ENCODE measurements at regions not wholly inside any gene's neighbourhood (a gene's known extent, or its start where the extent isn't known, plus 50 kb on each side); places are given as distances from the start of the nearest gene placed in this dataset.

DNA sequence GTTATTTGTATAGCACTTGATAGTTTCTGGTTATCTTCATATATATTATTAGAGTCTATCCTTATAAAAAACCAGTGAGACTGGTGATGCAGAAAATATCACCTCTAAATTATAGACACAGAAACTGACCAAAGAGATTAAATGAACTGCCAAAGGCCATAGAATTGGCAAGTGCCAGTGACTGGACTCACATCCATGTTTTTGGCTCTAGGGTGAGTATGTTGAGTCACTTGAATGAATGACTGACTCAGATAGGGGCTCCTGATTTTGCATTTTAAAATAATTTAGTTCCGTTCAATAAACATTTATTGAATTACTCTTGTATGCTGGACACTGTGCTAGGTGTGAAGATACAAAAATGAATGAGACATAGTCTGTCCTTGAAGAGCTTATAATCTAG, 70.7 kb downstream of the NR2F1 start:
- Histone ChIP-seq H3K23ac (ENCODE audit: low read depth, low read length) (no peak overlapping the region), H4K8ac (ENCODE audit: low read depth in 2 of 2, low read length in 2 of 2) (no peak overlapping the region), H3K9me1 (ENCODE audit: insufficient read depth, low read length) (no peaks in the 10 kb centered on the region), H3K18ac (ENCODE audit: low read depth, low read length) (no peak overlapping the region), H3K36me3 (ENCODE audit: control insufficient read depth, insufficient read depth, low read length) (no peaks in the 10 kb centered on the region), H3K4me2 (ENCODE audit: low read depth, low read length) (no peak overlapping the region), H2AK9ac (replicated peaks; ENCODE audit: low read depth, low read length, poor library complexity) (no peak overlapping the region), H3K4me1 (ENCODE audit: control insufficient read depth, insufficient read depth, low read length) (no peaks in the 10 kb centered on the region), H3K4ac (ENCODE audit: low read depth, low read length) (no peak overlapping the region), H2AK5ac (ENCODE audit: low read depth, low read length) (no peak overlapping the region), H2BK15ac (ENCODE audit: low read depth, low read length) (no peak overlapping the region), H4K5ac (ENCODE audit: low read depth, low read length) (no peak overlapping the region), H4K91ac (ENCODE audit: insufficient read depth, low read depth, low read length) (no peak overlapping the region), H3K4me3 (ENCODE audit: insufficient read depth, low read depth, low read length) (no peak overlapping the region), H3K9ac (ENCODE audit: low read depth, low read length) (no peak overlapping the region), H3K79me1 (ENCODE audit: low read depth in 1 of 2, low read length in 2 of 2) (no peaks in the 10 kb centered on the region), H3K14ac (replicated peaks; ENCODE audit: low read depth, low read length) (no peak overlapping the region), H2BK20ac (ENCODE audit: low read depth, low read length) (no peak overlapping the region), H2BK120ac (ENCODE audit: low read depth, low read length) (no peak overlapping the region), H2BK5ac (ENCODE audit: low read depth, low read length, poor library complexity, severe bottlenecking) (no peak overlapping the region), H3K9me3 (ENCODE audit: control insufficient read depth, insufficient read depth, low read length) (no peaks in the 10 kb centered on the region), H3K56ac (ENCODE audit: extremely low read depth, insufficient read depth, low read length) (no peak overlapping the region), H3K27ac (ENCODE audit: insufficient read depth, low read length) (no peak overlapping the region), H4K20me1 (ENCODE audit: insufficient read depth, low read length) (no peaks in the 10 kb centered on the region), H3K27me3 (ENCODE audit: control insufficient read depth, insufficient read depth, low read length) (no peaks in the 10 kb centered on the region), H2AFZ (replicated peaks; ENCODE audit: low read length, poor library complexity) (no peak overlapping the region)
- DNase-seq, result no peak
- intact Hi-C loops (cut with micrococcal nuclease), result no loop called here
- in situ Hi-C loops (cut with MboI; ENCODE audit: low sequenced_read_pairs), result no loop called here
- WGBS, 2 experiments (ENCODE audit: extremely low coverage in 2 of 2, insufficient read length in 1 of 2), result no CpG with 5 or more reads among the region's 1 CpG
- no peak for ATAC-seq (ENCODE audit: low read depth)
- dilution Hi-C loops (cut with HindIII; ENCODE audit: low sequenced_read_pairs, unreplicated experiment), result no loop called here
- ChIA-PET CTCF (no interaction called here), POLR2A (ENCODE audit: unreplicated experiment) (no interaction called here)
- no peak for TF ChIP-seq FOS (IDR thresholded peaks at IDR 0.05; ENCODE audit: low read depth, low read length)
- TF ChIP-seq BHLHE40 (IDR thresholded peaks at IDR 0.05; ENCODE audit: low read depth, low read length), result no peak
- TF ChIP-seq, protein P1, sequence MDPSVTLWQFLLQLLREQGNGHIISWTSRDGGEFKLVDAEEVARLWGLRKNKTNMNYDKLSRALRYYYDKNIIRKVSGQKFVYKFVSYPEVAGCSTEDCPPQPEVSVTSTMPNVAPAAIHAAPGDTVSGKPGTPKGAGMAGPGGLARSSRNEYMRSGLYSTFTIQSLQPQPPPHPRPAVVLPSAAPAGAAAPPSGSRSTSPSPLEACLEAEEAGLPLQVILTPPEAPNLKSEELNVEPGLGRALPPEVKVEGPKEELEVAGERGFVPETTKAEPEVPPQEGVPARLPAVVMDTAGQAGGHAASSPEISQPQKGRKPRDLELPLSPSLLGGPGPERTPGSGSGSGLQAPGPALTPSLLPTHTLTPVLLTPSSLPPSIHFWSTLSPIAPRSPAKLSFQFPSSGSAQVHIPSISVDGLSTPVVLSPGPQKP (IDR thresholded peaks at IDR 0.05; ENCODE audit: borderline replicate concordance, low read depth, low read length), result no peak
- TF ChIP-seq RCOR1 (IDR thresholded peaks at IDR 0.05; ENCODE audit: insufficient replicate concordance, low read length), result no peak
- no TSS peak for BruUV-seq (replicated peaks)
